ENCODE measurements at regions not wholly inside any gene's neighbourhood (a gene's known extent, or its start where the extent isn't known, plus 50 kb on each side); places are given as distances from the start of the nearest gene placed in this dataset.
"Not testable (repeated sequence)": the region's sequence is repeated elsewhere in the genome, so short reads cannot be mapped to it uniquely, and the experiment has no call there.

- Histone ChIP-seq H3K4me3 (no peak overlapping the region), H3K27ac (no peak overlapping the region)
These were observed 99.1 kb downstream of the PJA1 start for GRCh38 chrX:69066021-69066757.

- Histone ChIP-seq H3K27ac (no peak overlapping the region), H3K4me3 (no peak overlapping the region)
These were observed 99.8 kb downstream of the PJA1 start for GRCh38 chrX:69065451-69065850.

GRCh38 chrX:69063486-69063885, 101.8 kb downstream of the PJA1 start:
- H3K27ac ChIP-seq, result no peak overlapping the region
- no peak overlapping the region for H3K4me3 ChIP-seq

- Histone ChIP-seq H3K4me3 (no peak overlapping the region), H3K27ac (no peak overlapping the region)
These were observed 102.8 kb downstream of the PJA1 start for GRCh38 chrX:69062493-69062892.

- Histone ChIP-seq H3K27ac (no peak overlapping the region), H3K4me3 (no peak overlapping the region)
These were observed 104.4 kb downstream of the PJA1 start for GRCh38 chrX:69060631-69061408.

GRCh38 chrX:69055193-69055592, 110.1 kb downstream of the PJA1 start:
- no peak overlapping the region for H3K27ac ChIP-seq
- H3K4me3 ChIP-seq, result no peak overlapping the region

- H3K27ac ChIP-seq, H3K4me3 ChIP-seq: not testable (repeated sequence)
These were observed 110.8 kb downstream of the PJA1 start for GRCh38 chrX:69054497-69054896.

GRCh38 chrX:69051901-69052300, 113.4 kb downstream of the PJA1 start:
- H3K27ac ChIP-seq, result no peak overlapping the region
- no peak overlapping the region for H3K4me3 ChIP-seq

- Histone ChIP-seq H3K27ac (no peak overlapping the region), H3K4me3 (no peak overlapping the region)
These were observed 115.0 kb downstream of the PJA1 start for GRCh38 chrX:69050051-69050765.

- H3K27ac ChIP-seq, result no peak overlapping the region
- no peak overlapping the region for H3K4me3 ChIP-seq
These were observed 118.2 kb downstream of the PJA1 start for GRCh38 chrX:69046996-69047490.

GRCh38 chrX:69045616-69046345, 119.5 kb downstream of the PJA1 start:
- Histone ChIP-seq H3K27ac (no peak overlapping the region), H3K4me3 (no peak overlapping the region)

GRCh38 chrX:69038816-69039215, 126.4 kb downstream of the PJA1 start:
- no peak overlapping the region for H3K4me3 ChIP-seq
- H3K27ac ChIP-seq, result no peak overlapping the region

GRCh38 chrX:69038188-69038587, 127.1 kb downstream of the PJA1 start:
- H3K4me3 ChIP-seq, result no peak overlapping the region
- H3K27ac ChIP-seq, result peak overlapping the region in 1 of 21 experiments; percentile 44

GRCh38 chrX:69037786-69038185, 127.5 kb downstream of the PJA1 start:
- Histone ChIP-seq H3K4me3 (no peak overlapping the region), H3K27ac (peak overlapping the region in 1 of 21 experiments; percentile 44)

- Histone ChIP-seq H3K27ac (peak overlapping the region in 1 of 21 experiments; percentile 44), H3K4me3 (no peak overlapping the region)
These were observed 128.3 kb downstream of the PJA1 start for GRCh38 chrX:69036674-69037573.

GRCh38 chrX:69034451-69034850, 130.8 kb downstream of the PJA1 start:
- no peak overlapping the region for H3K4me3 ChIP-seq

GRCh38 chrX:69033936-69034335, 131.3 kb downstream of the PJA1 start:
- Histone ChIP-seq H3K27ac (peak overlapping the region in 1 of 21 experiments; percentile 21), H3K4me3 (no peak overlapping the region)

More at GRCh38 chrX:69034451-69034850, 130.8 kb downstream of the PJA1 start:
- H3K27ac ChIP-seq, result peak overlapping the region in 1 of 21 experiments; percentile 21

- Histone ChIP-seq H3K4me3 (no peak overlapping the region), H3K27ac (peak overlapping the region in 3 of 21 experiments; percentile 21 to 44 (median 37))
These were observed 132.7 kb downstream of the PJA1 start for GRCh38 chrX:69032601-69033000.
